WTC11 (cell line): ENCODE measurements at regions not wholly inside any gene's neighbourhood (a gene's known extent, or its start where the extent isn't known, plus 50 kb on each side); places are given as distances from the start of the nearest gene placed in this dataset.

ENCODE experiments used
- CTCF ChIP-seq: fragments of 200-600 bp; IDR thresholded peaks from 2 replicates; pipeline ENCODE4 v1.8.0; 2022; ENCODE audit warnings: antibody characterized with exemption
- USF2 ChIP-seq: sonication (generic); formaldehyde crosslinking; IDR thresholded peaks from 2 replicates; pipeline ENCODE4 v1.8.1; 2023; ENCODE audit warnings: mild to moderate bottlenecking, missing genetic modification reagents, moderate library complexity
- ZNF138 ChIP-seq: sonication (generic); formaldehyde crosslinking; conservative IDR thresholded peaks from 2 replicates; pipeline ENCODE4 v1.8.1; 2022; ENCODE audit warnings: mild to moderate bottlenecking, moderate library complexity, missing genetic modification reagents

- TF ChIP-seq ZNF138 (CRISPR knock-in tag) (no peak), CTCF (no peak), USF2 (CRISPR knock-in tag) (no peak)
Observed at GRCh38 chrX:150310881-150311280, 52.2 kb upstream of the MAMLD1 start.
